ENCODE measurements at regions not wholly inside any gene's neighbourhood (a gene's known extent, or its start where the extent isn't known, plus 50 kb on each side); places are given as distances from the start of the nearest gene placed in this dataset.

- Histone ChIP-seq H2AFZ (no peak overlapping the region), H3K27ac (ENCODE audit: low read depth) (no peak overlapping the region), H3K4me1 (ENCODE audit: insufficient read depth) (no peaks in the 10 kb centered on the region), H3K4me3 (no peak overlapping the region), H3K79me2 (replicated peaks; ENCODE audit: insufficient read depth) (no peaks in the 10 kb centered on the region), H3K27me3 (ENCODE audit: insufficient read depth) (no peaks in the 10 kb centered on the region), H4K20me1 (replicated peaks; ENCODE audit: insufficient read depth) (no peaks in the 10 kb centered on the region), H3K36me3 (ENCODE audit: insufficient read depth) (no peaks in the 10 kb centered on the region), H3K9me2 (ENCODE audit: insufficient read depth) (no peaks in the 10 kb centered on the region; the same call in 1 of the 2 replicates), H3F3A (replicated peaks; ENCODE audit: low read depth) (no peaks in the 10 kb centered on the region), H3K4me2 (no peak overlapping the region)
- H3K4me1 Mint-ChIP-seq = no peaks in the 10 kb centered on the region
- H3K9me3 Mint-ChIP-seq = peaks cover 11% of the 10 kb centered on the region; the same call in 2 of the 3 replicates
- no peak overlapping the region for H3K27ac Mint-ChIP-seq
- no peak overlapping the region for H3K4me3 Mint-ChIP-seq
- TF ChIP-seq EZH2 (IDR thresholded peaks at IDR 0.05; ENCODE audit: low read depth, unreplicated experiment) (no peak), ETS1 (IDR thresholded peaks at IDR 0.05) (no peak), CREB1 (CRISPR knock-in tag; IDR thresholded peaks at IDR 0.05; ENCODE audit: low read depth) (no peak), POLR2AphosphoS5 (IDR thresholded peaks at IDR 0.05; ENCODE audit: low read depth) (no peak), STAT1 (IDR thresholded peaks at IDR 0.05; ENCODE audit: unreplicated experiment) (no peak), REST (IDR thresholded peaks at IDR 0.05; ENCODE audit: unreplicated experiment) (no peak), JUNB (IDR thresholded peaks at IDR 0.05; ENCODE audit: unreplicated experiment) (no peak), EZH2phosphoT487 (IDR thresholded peaks at IDR 0.05; ENCODE audit: unreplicated experiment) (no peak), CTCF (conservative IDR thresholded peaks at IDR 0.05; ENCODE audit: low read depth in 2 of 2) (no peak)
- ATAC-seq = no peak
- H3K27me3 Mint-ChIP-seq (ENCODE audit: insufficient read depth, low read depth, poor library complexity) = peaks cover 3% of the 10 kb centered on the region
- DNase-seq (ENCODE audit: low spot score) = no peak
- H3K36me3 Mint-ChIP-seq (ENCODE audit: low read depth) = peaks cover 4% of the 10 kb centered on the region; the same call in 2 of the 3 replicates
These were observed 55.5 kb upstream of the SLC35F4 start for GRCh38 chr14:57921377-57921776.

- H3K4me2 ChIP-seq = no peak overlapping the region
- H3K27ac ChIP-seq (ENCODE audit: low read depth) = no peak overlapping the region
- H3K4me1 Mint-ChIP-seq = no peaks in the 10 kb centered on the region
- peaks cover 5% of the 10 kb centered on the region for H3K27me3 Mint-ChIP-seq (ENCODE audit: insufficient read depth, low read depth, poor library complexity)
- H4K20me1 ChIP-seq (replicated peaks; ENCODE audit: insufficient read depth) = no peaks in the 10 kb centered on the region
- no peak overlapping the region for H3K4me3 ChIP-seq
- H3K36me3 ChIP-seq (ENCODE audit: insufficient read depth) = no peaks in the 10 kb centered on the region
- no peak for DNase-seq (ENCODE audit: low spot score)
- H3K27ac Mint-ChIP-seq = no peak overlapping the region
- no peak overlapping the region for H2AFZ ChIP-seq
- H3K4me1 ChIP-seq (ENCODE audit: insufficient read depth) = no peaks in the 10 kb centered on the region
- ATAC-seq = no peak
- H3K9me2 ChIP-seq (ENCODE audit: insufficient read depth) = peaks cover 6% of the 10 kb centered on the region; the same call in 1 of the 2 replicates
- H3K79me2 ChIP-seq (replicated peaks; ENCODE audit: insufficient read depth) = no peaks in the 10 kb centered on the region
- no peaks in the 10 kb centered on the region for H3F3A ChIP-seq (replicated peaks; ENCODE audit: low read depth)
- no peak overlapping the region for H3K4me3 Mint-ChIP-seq
- H3K36me3 Mint-ChIP-seq (ENCODE audit: low read depth) = no peaks in the 10 kb centered on the region
- H3K27me3 ChIP-seq (ENCODE audit: insufficient read depth) = no peaks in the 10 kb centered on the region
- H3K9me3 Mint-ChIP-seq = peaks cover 3% of the 10 kb centered on the region; the same call in 2 of the 3 replicates
- no peak for TF ChIP-seq ZNF462 (CRISPR knock-in tag; IDR thresholded peaks at IDR 0.05)
- no peak for TF ChIP-seq CREB1 (CRISPR knock-in tag; IDR thresholded peaks at IDR 0.05; ENCODE audit: low read depth)
These were observed 52.9 kb upstream of the SLC35F4 start for GRCh38 chr14:57918791-57919190.
